Fibroblast of villous mesenchyme (primary cell): ENCODE measurements at regions not wholly inside any gene's neighbourhood (a gene's known extent, or its start where the extent isn't known, plus 50 kb on each side); places are given as distances from the start of the nearest gene placed in this dataset.

Experiments used
- DNase-seq: peaks from one replicate; pipeline ENCODE4 v3.0.0-alpha.2; 2010; ENCODE audit warnings: low read depth
- H3K4me3 ChIP-seq: 2 replicates; pipeline ENCODE4 v1.5.1; 2011; ENCODE audit warnings: low read depth, mild to moderate bottlenecking, low read length
- TF ChIP-seq, protein P1 (sequence below): IDR thresholded peaks from 2 replicates; pipeline ENCODE4 v1.5.1; 2012; ENCODE audit warnings: low read depth, mild to moderate bottlenecking, low read length; ENCODE audit not compliant: insufficient read depth

DNA sequence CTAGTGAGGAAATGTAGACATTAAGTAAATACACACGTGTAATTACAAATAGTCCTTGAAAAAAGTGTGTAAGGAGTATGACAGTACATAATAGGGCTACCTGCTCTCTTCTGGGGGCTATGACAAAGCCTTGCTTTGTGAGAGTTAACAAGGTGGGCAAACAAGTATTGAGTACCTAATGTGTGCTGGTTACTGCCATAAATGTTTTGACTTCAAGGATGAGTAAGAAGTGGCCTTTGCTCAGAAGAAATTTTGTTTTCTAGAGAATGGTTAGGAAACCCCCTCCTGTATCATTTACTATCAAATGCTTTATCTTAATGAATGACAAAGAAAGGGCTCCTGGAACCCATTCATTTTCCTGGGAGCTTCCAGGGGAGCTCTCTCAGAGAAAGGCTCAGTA, 167.0 kb upstream of the CASK start:
- TF ChIP-seq, protein P1, sequence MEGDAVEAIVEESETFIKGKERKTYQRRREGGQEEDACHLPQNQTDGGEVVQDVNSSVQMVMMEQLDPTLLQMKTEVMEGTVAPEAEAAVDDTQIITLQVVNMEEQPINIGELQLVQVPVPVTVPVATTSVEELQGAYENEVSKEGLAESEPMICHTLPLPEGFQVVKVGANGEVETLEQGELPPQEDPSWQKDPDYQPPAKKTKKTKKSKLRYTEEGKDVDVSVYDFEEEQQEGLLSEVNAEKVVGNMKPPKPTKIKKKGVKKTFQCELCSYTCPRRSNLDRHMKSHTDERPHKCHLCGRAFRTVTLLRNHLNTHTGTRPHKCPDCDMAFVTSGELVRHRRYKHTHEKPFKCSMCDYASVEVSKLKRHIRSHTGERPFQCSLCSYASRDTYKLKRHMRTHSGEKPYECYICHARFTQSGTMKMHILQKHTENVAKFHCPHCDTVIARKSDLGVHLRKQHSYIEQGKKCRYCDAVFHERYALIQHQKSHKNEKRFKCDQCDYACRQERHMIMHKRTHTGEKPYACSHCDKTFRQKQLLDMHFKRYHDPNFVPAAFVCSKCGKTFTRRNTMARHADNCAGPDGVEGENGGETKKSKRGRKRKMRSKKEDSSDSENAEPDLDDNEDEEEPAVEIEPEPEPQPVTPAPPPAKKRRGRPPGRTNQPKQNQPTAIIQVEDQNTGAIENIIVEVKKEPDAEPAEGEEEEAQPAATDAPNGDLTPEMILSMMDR, result no peak
- no peak overlapping the region for H3K4me3 ChIP-seq
- no peak for DNase-seq

DNA sequence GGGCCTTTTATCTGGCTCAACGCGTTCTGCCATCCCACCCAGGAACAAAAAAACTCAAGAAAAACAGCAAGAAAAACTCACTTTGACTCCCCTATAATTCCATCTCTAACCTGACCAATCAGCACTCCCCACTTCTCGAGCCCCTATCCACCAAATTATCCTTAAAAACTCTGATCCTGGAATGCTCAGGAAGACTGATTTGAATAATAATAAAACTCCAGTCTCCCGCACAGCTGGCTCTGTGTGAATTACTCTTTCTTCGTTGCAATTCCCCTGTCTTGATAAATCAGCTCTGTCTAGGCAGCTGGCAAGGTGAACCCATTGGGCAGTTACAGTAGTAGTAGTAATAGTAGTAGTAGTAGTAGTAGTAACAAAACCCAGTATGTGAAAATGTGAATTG, 165.7 kb upstream of the CASK start:
- no peak for DNase-seq
- no peak overlapping the region for H3K4me3 ChIP-seq
- TF ChIP-seq, protein P1, result no peak

DNA sequence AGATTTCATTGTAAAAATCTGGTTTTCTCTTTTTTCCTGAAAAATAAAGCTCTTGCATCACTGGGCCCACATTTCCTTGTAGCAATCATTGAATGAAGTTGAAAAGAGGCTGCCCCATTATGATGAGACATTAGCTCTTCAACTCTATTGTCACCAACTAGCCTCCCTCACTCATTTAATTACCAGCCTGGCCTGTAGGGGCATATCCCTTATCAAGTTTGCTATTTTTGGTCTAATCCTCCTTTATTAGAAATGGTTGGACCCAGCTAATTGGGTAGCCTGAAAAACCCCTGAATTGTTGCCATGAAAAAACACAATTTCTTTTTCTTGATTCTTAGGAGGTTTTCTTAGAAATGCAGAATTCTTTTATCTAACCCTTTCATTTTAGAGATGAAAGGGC, 164.6 kb upstream of the CASK start:
- DNase-seq, result no peak
- TF ChIP-seq, protein P1, result peak; percentile 3
- H3K4me3 ChIP-seq, result no peak overlapping the region

DNA sequence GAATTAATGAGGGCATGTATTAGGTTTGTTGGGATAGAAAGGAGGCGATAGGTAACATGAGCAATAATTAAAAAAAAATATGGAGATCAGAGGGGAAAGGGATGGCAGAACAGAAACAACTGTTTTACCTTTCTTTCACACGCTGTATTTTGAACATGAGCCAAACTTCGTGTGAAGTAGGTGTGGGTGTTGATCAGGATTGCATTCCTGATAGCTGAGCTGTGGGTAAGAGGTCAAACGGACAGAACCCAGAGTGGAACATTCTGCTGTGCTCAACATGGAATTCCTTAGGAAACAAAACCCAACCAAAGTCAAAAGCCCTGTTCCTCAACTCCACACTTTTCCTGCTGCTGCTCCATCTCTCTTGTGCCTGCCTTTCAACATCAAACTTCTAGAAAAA, 162.5 kb upstream of the CASK start:
- no peak for DNase-seq
- H3K4me3 ChIP-seq, result no peak overlapping the region
- TF ChIP-seq, protein P1, result no peak

DNA sequence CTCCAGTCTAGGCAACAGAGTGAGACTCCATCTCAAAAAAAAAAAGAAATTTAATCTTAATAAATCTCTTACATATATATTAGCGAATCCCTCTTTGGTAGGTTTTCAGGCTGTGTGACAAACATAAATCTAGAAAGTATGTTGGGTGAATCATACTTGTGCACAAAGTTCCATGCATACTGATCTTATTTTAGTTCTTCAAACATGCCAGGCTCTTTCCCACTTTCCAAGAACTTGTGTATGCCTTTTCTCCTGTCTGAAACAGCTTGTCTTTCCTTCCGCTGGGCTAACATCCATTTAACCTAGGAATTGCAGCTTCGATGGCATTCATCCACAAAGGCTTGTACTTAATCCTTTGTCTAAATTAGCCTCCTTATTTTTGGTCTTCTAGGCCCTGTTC, 156.6 kb upstream of the CASK start:
- TF ChIP-seq, protein P1, result no peak
- no peak for DNase-seq
- no peak overlapping the region for H3K4me3 ChIP-seq

DNA sequence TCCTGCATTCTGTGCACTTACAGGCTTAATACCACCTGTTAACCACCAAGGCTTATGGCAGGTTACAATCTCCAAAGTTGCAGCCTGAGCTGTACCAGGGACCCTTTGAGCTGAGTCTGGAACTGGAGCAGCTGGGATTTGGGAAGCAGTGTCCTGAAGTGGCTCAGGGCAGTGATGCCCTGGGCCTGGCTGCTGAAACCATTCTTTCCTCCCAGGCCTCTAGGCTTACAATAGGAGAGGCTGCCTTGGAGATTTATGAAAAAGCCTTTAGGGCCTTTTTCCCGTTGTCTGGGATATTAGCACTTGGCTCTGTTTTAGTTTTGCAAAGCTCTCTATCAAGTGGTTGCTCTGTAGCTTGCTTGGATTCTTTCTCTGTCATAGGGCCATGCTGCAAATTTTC, 154.3 kb upstream of the CASK start:
- no peak for DNase-seq
- TF ChIP-seq, protein P1, result no peak
- H3K4me3 ChIP-seq, result no peak overlapping the region

DNA sequence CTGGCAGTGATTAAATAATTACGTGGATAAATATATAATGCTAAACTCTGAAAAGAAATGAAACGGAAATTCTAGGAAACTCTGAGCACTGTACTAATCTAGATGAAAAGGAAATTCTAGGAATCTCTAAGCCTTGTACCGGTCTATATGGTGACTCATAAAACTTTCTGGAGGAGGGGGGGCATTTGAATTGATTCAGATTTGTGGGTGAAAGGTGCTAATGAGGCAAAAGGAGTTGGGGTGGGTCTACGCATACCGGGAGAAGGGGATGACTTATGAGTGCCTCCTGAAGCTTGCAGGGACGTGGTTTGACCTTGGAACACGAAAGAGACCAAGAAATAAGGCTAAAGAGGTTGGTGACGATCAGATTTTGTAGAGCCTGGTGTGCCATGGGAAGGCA, 151.7 kb upstream of the CASK start:
- TF ChIP-seq, protein P1, result no peak
- no peak overlapping the region for H3K4me3 ChIP-seq
- DNase-seq, result no peak
